ENCODE measurements at regions not wholly inside any gene's neighbourhood (a gene's known extent, or its start where the extent isn't known, plus 50 kb on each side); places are given as distances from the start of the nearest gene placed in this dataset.

DNA sequence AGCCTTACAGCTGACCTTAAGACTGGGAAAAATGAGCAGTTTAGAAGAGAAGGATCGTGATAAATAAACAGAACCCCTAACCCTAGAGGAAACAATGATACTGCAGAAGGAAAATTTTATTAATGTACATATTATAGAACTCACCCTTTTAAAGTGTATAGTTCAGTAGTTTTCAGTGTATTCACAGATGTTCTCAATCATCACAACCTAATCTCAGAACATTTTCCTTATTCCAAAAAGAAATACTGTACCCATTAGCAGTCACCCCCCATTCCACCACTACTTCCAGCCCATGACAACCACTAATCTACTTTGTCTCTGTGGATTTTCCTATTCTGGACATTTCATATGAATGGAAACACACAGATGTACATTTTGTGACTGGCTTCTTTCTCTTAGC, 90.2 kb upstream of the AGTR1 start:
- intact Hi-C loops (cut with DNase I) = no loop called here
- WGBS, 4 donors = 58 to 74% (median 63%) methylated on average over 1 of the region's 1 CpG
- ATAC-seq = no peak
- Histone ChIP-seq H3K9me3 (no peaks in the 10 kb centered on the region), H3K36me3 (no peaks in the 10 kb centered on the region), H3K27me3 (no peaks in the 10 kb centered on the region), H3K4me1 (peaks cover 0 to 16% (median 0%) of the 10 kb centered on the region in 12 donors), H3K27ac (peak overlapping the region in 1 of 12 donors; percentile 71), H3K4me3 (no peak overlapping the region)
- no peak for DNase-seq
- TF ChIP-seq POLR2A (IDR thresholded peaks at IDR 0.05) = no peak
- TF ChIP-seq, protein P1, sequence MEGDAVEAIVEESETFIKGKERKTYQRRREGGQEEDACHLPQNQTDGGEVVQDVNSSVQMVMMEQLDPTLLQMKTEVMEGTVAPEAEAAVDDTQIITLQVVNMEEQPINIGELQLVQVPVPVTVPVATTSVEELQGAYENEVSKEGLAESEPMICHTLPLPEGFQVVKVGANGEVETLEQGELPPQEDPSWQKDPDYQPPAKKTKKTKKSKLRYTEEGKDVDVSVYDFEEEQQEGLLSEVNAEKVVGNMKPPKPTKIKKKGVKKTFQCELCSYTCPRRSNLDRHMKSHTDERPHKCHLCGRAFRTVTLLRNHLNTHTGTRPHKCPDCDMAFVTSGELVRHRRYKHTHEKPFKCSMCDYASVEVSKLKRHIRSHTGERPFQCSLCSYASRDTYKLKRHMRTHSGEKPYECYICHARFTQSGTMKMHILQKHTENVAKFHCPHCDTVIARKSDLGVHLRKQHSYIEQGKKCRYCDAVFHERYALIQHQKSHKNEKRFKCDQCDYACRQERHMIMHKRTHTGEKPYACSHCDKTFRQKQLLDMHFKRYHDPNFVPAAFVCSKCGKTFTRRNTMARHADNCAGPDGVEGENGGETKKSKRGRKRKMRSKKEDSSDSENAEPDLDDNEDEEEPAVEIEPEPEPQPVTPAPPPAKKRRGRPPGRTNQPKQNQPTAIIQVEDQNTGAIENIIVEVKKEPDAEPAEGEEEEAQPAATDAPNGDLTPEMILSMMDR (IDR thresholded peaks at IDR 0.05) = no peak

DNA sequence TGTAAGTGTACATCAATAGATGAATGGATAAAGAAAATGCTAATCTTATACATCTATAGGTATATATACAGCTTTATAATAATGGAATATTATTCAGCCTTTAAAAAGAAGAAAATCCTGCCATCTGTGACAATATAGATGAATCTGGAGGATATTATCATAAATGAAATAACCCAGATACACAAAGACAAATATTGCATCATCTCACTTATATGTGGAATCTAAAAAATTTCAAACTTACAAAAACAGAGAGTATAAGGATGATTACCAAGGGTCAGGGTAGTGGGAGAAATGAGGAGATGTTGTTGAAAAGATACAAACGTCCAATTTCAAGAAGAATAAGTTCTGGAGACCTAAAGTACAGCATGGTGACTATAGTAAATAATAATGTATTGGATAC, 85.4 kb upstream of the AGTR1 start:
- DNase-seq (no peak), ATAC-seq (no peak)
- 25 to 38% (median 32%) methylated on average over 1 of the region's 1 CpG for WGBS, 4 donors
- no peaks in the 10 kb centered on the region for H3K27me3 ChIP-seq
- intact Hi-C loops (cut with DNase I) = no loop called here
- no peak overlapping the region for H3K27ac ChIP-seq
- H3K9me3 ChIP-seq = no peaks in the 10 kb centered on the region
- TF ChIP-seq, protein P1 (IDR thresholded peaks at IDR 0.05) = no peak
- no peak for TF ChIP-seq POLR2A (IDR thresholded peaks at IDR 0.05)
- H3K4me3 ChIP-seq = no peak overlapping the region
- no peaks in the 10 kb centered on the region for H3K36me3 ChIP-seq
- no peaks in the 10 kb centered on the region for H3K4me1 ChIP-seq

DNA sequence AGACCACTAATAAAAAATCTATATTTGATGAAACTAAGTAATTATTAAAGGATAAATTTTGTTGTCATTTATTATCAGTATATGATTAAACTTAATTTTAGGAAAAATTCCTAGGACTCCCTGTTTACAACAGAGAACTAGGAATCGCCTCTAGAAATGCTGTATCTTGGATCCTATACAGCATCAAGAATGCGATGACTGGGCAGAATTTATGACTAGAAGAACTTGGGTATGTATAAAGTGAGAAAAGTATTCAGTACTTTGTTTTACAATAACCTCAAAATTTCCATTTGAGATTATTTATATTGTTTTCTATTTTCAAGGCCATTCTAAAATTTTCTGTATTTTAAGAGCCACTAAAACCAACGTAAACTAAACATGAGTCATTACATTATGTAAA, 82.3 kb upstream of the AGTR1 start:
- 83 to 87% (median 86%) methylated on average over 3 of the region's 3 CpGs for WGBS, 4 donors
- H3K27me3 ChIP-seq = no peaks in the 10 kb centered on the region
- no peaks in the 10 kb centered on the region for H3K4me1 ChIP-seq
- no peak for ATAC-seq
- no peak overlapping the region for H3K4me3 ChIP-seq
- no peak for DNase-seq
- no peaks in the 10 kb centered on the region for H3K9me3 ChIP-seq
- H3K36me3 ChIP-seq = no peaks in the 10 kb centered on the region
- no peak overlapping the region for H3K27ac ChIP-seq
- TF ChIP-seq, protein P1 (IDR thresholded peaks at IDR 0.05) = no peak
- TF ChIP-seq POLR2A (IDR thresholded peaks at IDR 0.05) = no peak
- intact Hi-C loops (cut with DNase I) = no loop called here

DNA sequence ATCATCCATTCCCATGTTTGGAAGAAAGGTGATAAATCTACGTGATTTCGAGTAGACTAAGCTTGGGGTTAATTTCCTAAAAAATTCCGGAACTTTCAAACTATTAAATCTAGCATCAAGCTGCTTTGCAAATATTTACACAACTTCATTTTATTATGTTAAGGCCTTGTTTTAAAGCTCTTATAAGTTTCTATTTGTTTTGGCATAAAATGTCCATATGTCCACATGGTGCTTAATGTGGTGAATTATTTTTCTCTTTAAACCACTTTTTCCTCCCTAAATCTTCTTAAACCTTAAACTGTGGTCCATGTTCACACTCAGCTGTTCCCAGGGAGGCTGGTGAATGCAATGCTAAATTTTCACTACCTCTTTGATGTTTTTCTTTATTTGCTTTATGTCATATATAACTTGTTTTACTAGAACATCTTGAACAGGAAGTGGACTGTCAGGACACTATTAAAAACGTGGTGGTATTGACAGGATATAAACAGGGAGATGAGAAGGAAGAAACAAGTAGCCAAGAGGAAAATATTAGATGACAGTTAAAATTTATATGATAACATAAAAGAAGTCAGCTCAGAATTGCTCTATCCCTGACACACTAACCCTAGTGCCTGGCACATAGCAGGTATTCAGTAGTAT, 72.5 kb upstream of the AGTR1 start:
- 64 to 74% (median 70%) methylated on average over 4 of the region's 4 CpGs for WGBS, 4 donors
- Histone ChIP-seq H3K9me3 (peaks cover 0 to 11% (median 0%) of the 10 kb centered on the region in 12 donors), H3K36me3 (no peaks in the 10 kb centered on the region), H3K4me3 (no peak overlapping the region), H3K27ac (no peak overlapping the region), H3K27me3 (no peaks in the 10 kb centered on the region), H3K4me1 (no peaks in the 10 kb centered on the region)
- intact Hi-C loops (cut with DNase I) = no loop called here
- no peak for ATAC-seq
- DNase-seq = no peak
- TF ChIP-seq POLR2A (IDR thresholded peaks at IDR 0.05) = no peak
- TF ChIP-seq, protein P1 (IDR thresholded peaks at IDR 0.05) = no peak
